ENCODE measurements at regions not wholly inside any gene's neighbourhood (a gene's known extent, or its start where the extent isn't known, plus 50 kb on each side); places are given as distances from the start of the nearest gene placed in this dataset.

- H3K27me3 ChIP-seq (ENCODE audit: control insufficient read depth, low read length): no peaks in the 10 kb centered on the region
- H3K4me1 ChIP-seq (ENCODE audit: control insufficient read depth, low read length): no peaks in the 10 kb centered on the region
- no peak overlapping the region for H3K27ac ChIP-seq (ENCODE audit: low read depth, low read length)
- no peaks in the 10 kb centered on the region for H4K20me1 ChIP-seq (ENCODE audit: control insufficient read depth, insufficient read depth, low read depth, low read length)
- no peaks in the 10 kb centered on the region for H3K79me2 ChIP-seq (ENCODE audit: control insufficient read depth, low read length)
- H3K36me3 ChIP-seq (ENCODE audit: control insufficient read depth, low read length): no peaks in the 10 kb centered on the region
- no peak for TF ChIP-seq EZH2phosphoT487 (IDR thresholded peaks at IDR 0.05; ENCODE audit: borderline replicate concordance, low read length)
- no peak for TF ChIP-seq CTCF (IDR thresholded peaks at IDR 0.05; ENCODE audit: low read depth, low read length, poor library complexity, severe bottlenecking)
- H3F3A ChIP-seq (ENCODE audit: control insufficient read depth, insufficient read depth): no peaks in the 10 kb centered on the region
- no peaks in the 10 kb centered on the region for H3K9me3 ChIP-seq (ENCODE audit: control insufficient read depth, insufficient read depth, low read length)
- no peak overlapping the region for H3K4me2 ChIP-seq (ENCODE audit: low read length)
- H3K9me2 ChIP-seq (replicated peaks; ENCODE audit: control insufficient read depth, low read length): no peaks in the 10 kb centered on the region
- no peak overlapping the region for H3K4me3 ChIP-seq (ENCODE audit: low read length)
Measured at GRCh38 chr6:154613137-154613676, 102.7 kb upstream of the CNKSR3 start.

GRCh38 chr6:154614101-154614500 lies 103.6 kb upstream of the CNKSR3 start:
- no peak overlapping the region for H3K4me3 ChIP-seq (ENCODE audit: low read length)
- H3K4me1 ChIP-seq (ENCODE audit: control insufficient read depth, low read length): no peaks in the 10 kb centered on the region
- no peaks in the 10 kb centered on the region for H4K20me1 ChIP-seq (ENCODE audit: control insufficient read depth, insufficient read depth, low read depth, low read length)
- no peaks in the 10 kb centered on the region for H3K9me3 ChIP-seq (ENCODE audit: control insufficient read depth, insufficient read depth, low read length)
- TF ChIP-seq EZH2phosphoT487 (IDR thresholded peaks at IDR 0.05; ENCODE audit: borderline replicate concordance, low read length) (no peak), CTCF (IDR thresholded peaks at IDR 0.05; ENCODE audit: low read depth, low read length, poor library complexity, severe bottlenecking) (no peak)
- no peaks in the 10 kb centered on the region for H3K9me2 ChIP-seq (replicated peaks; ENCODE audit: control insufficient read depth, low read length)
- H3K79me2 ChIP-seq (ENCODE audit: control insufficient read depth, low read length): no peaks in the 10 kb centered on the region
- H3K27ac ChIP-seq (ENCODE audit: low read depth, low read length): no peak overlapping the region
- H3K36me3 ChIP-seq (ENCODE audit: control insufficient read depth, low read length): no peaks in the 10 kb centered on the region
- H3K4me2 ChIP-seq (ENCODE audit: low read length): no peak overlapping the region
- no peaks in the 10 kb centered on the region for H3F3A ChIP-seq (ENCODE audit: control insufficient read depth, insufficient read depth)
- no peaks in the 10 kb centered on the region for H3K27me3 ChIP-seq (ENCODE audit: control insufficient read depth, low read length)

- Histone ChIP-seq H3K27me3 (ENCODE audit: control insufficient read depth, low read length) (no peaks in the 10 kb centered on the region), H3K9me2 (replicated peaks; ENCODE audit: control insufficient read depth, low read length) (no peaks in the 10 kb centered on the region), H3K36me3 (ENCODE audit: control insufficient read depth, low read length) (no peaks in the 10 kb centered on the region), H3K4me3 (ENCODE audit: low read length) (no peak overlapping the region), H3K9me3 (ENCODE audit: control insufficient read depth, insufficient read depth, low read length) (no peaks in the 10 kb centered on the region), H3K4me2 (ENCODE audit: low read length) (no peak overlapping the region), H3K79me2 (ENCODE audit: control insufficient read depth, low read length) (no peaks in the 10 kb centered on the region), H3K27ac (ENCODE audit: low read depth, low read length) (no peak overlapping the region), H3K4me1 (ENCODE audit: control insufficient read depth, low read length) (no peaks in the 10 kb centered on the region), H4K20me1 (ENCODE audit: control insufficient read depth, insufficient read depth, low read depth, low read length) (no peaks in the 10 kb centered on the region), H3F3A (ENCODE audit: control insufficient read depth, insufficient read depth) (no peaks in the 10 kb centered on the region)
- TF ChIP-seq EZH2phosphoT487 (IDR thresholded peaks at IDR 0.05; ENCODE audit: borderline replicate concordance, low read length): no peak
Measured at GRCh38 chr6:154614641-154615040, 104.2 kb upstream of the CNKSR3 start.

GRCh38 chr6:154615483-154616025 lies 105.1 kb upstream of the CNKSR3 start:
- Histone ChIP-seq H4K20me1 (ENCODE audit: control insufficient read depth, insufficient read depth, low read depth, low read length) (no peaks in the 10 kb centered on the region), H3K36me3 (ENCODE audit: control insufficient read depth, low read length) (no peaks in the 10 kb centered on the region), H3F3A (ENCODE audit: control insufficient read depth, insufficient read depth) (no peaks in the 10 kb centered on the region), H3K4me2 (ENCODE audit: low read length) (no peak overlapping the region), H3K9me3 (ENCODE audit: control insufficient read depth, insufficient read depth, low read length) (no peaks in the 10 kb centered on the region), H3K27me3 (ENCODE audit: control insufficient read depth, low read length) (no peaks in the 10 kb centered on the region), H3K79me2 (ENCODE audit: control insufficient read depth, low read length) (no peaks in the 10 kb centered on the region), H3K4me1 (ENCODE audit: control insufficient read depth, low read length) (no peaks in the 10 kb centered on the region), H3K27ac (ENCODE audit: low read depth, low read length) (no peak overlapping the region), H3K9me2 (replicated peaks; ENCODE audit: control insufficient read depth, low read length) (no peaks in the 10 kb centered on the region), H3K4me3 (ENCODE audit: low read length) (no peak overlapping the region)
- TF ChIP-seq CTCF (IDR thresholded peaks at IDR 0.05; ENCODE audit: low read depth, low read length, poor library complexity, severe bottlenecking) (no peak), EZH2phosphoT487 (IDR thresholded peaks at IDR 0.05; ENCODE audit: borderline replicate concordance, low read length) (no peak)
